ENCODE measurements at regions not wholly inside any gene's neighbourhood (a gene's known extent, or its start where the extent isn't known, plus 50 kb on each side); places are given as distances from the start of the nearest gene placed in this dataset.

GRCh38 chr4:134533068-134533467 is 331.5 kb upstream of the PABPC4L start:
- H3K4me1 Mint-ChIP-seq (ENCODE audit: low read depth), result no peaks in the 10 kb centered on the region
- no peak overlapping the region for H3K27ac Mint-ChIP-seq
- DNase-seq, result no peak
- no peak for TF ChIP-seq CTCF (IDR thresholded peaks at IDR 0.05)
- ATAC-seq, result no peak
- intact Hi-C loops (cut with micrococcal nuclease), result no loop called here
- H3K9me3 Mint-ChIP-seq, result peaks cover 3% of the 10 kb centered on the region
- ChIA-PET CTCF (interaction anchor here (0.9 kb wide), 1 partner anchor 11 kb away, joined by 4 read pairs; no protein-coding TSS in a partner anchor), POLR2A (no interaction called here)
- no peak overlapping the region for H3K4me3 Mint-ChIP-seq
- no peaks in the 10 kb centered on the region for H3K27me3 Mint-ChIP-seq
- H3K36me3 Mint-ChIP-seq (ENCODE audit: low read depth), result no peaks in the 10 kb centered on the region

- peaks cover 3% of the 10 kb centered on the region for H3K9me3 Mint-ChIP-seq
- no peaks in the 10 kb centered on the region for H3K27me3 Mint-ChIP-seq
- intact Hi-C loops (cut with micrococcal nuclease), result no loop called here
- CTCF ChIA-PET, result no interaction called here
- DNase-seq (no peak), ATAC-seq (no peak)
- POLR2A ChIA-PET, result no interaction called here
- no peak overlapping the region for H3K4me3 Mint-ChIP-seq
- H3K4me1 Mint-ChIP-seq (ENCODE audit: low read depth), result no peaks in the 10 kb centered on the region
- no peak for TF ChIP-seq CTCF (IDR thresholded peaks at IDR 0.05)
- H3K27ac Mint-ChIP-seq, result no peak overlapping the region
- no peaks in the 10 kb centered on the region for H3K36me3 Mint-ChIP-seq (ENCODE audit: low read depth)
These were observed 329.4 kb upstream of the PABPC4L start for GRCh38 chr4:134531013-134531412.

- intact Hi-C loops (cut with micrococcal nuclease), result no loop called here
- Mint-ChIP-seq H3K4me3 (no peak overlapping the region), H3K9me3 (peaks cover 2% of the 10 kb centered on the region), H3K27ac (no peak overlapping the region), H3K4me1 (ENCODE audit: low read depth) (no peaks in the 10 kb centered on the region), H3K36me3 (ENCODE audit: low read depth) (no peaks in the 10 kb centered on the region), H3K27me3 (no peaks in the 10 kb centered on the region)
- no peak for TF ChIP-seq CTCF (IDR thresholded peaks at IDR 0.05)
- DNase-seq (no peak), ATAC-seq (no peak)
- ChIA-PET POLR2A (no interaction called here), CTCF (no interaction called here)
These were observed 328.0 kb upstream of the PABPC4L start for GRCh38 chr4:134529629-134530028.

GRCh38 chr4:134518574-134519217 is 317.1 kb upstream of the PABPC4L start:
- DNase-seq, result no peak
- H3K27ac Mint-ChIP-seq, result no peak overlapping the region
- H3K4me3 Mint-ChIP-seq, result no peak overlapping the region
- no peaks in the 10 kb centered on the region for H3K4me1 Mint-ChIP-seq (ENCODE audit: low read depth)
- TF ChIP-seq CTCF (IDR thresholded peaks at IDR 0.05), result no peak
- peaks cover 6% of the 10 kb centered on the region for H3K9me3 Mint-ChIP-seq
- ChIA-PET POLR2A (no interaction called here), CTCF (no interaction called here)
- H3K27me3 Mint-ChIP-seq, result no peaks in the 10 kb centered on the region
- intact Hi-C loops (cut with micrococcal nuclease), result no loop called here
- no peaks in the 10 kb centered on the region for H3K36me3 Mint-ChIP-seq (ENCODE audit: low read depth)
- no peak for ATAC-seq

- Mint-ChIP-seq H3K4me1 (ENCODE audit: low read depth) (no peaks in the 10 kb centered on the region), H3K9me3 (peaks cover 6% of the 10 kb centered on the region), H3K27ac (no peak overlapping the region), H3K36me3 (ENCODE audit: low read depth) (no peaks in the 10 kb centered on the region), H3K4me3 (no peak overlapping the region), H3K27me3 (no peaks in the 10 kb centered on the region)
- DNase-seq (no peak), ATAC-seq (no peak)
- CTCF ChIA-PET, result no interaction called here
- intact Hi-C loops (cut with micrococcal nuclease), result no loop called here
- POLR2A ChIA-PET, result no interaction called here
- TF ChIP-seq CTCF (IDR thresholded peaks at IDR 0.05), result no peak
These were observed 309.0 kb upstream of the PABPC4L start for GRCh38 chr4:134510544-134510943.

Measured in activated CD8-positive, alpha-beta T cell treated with anti-CD3 and anti-CD28 coated beads for 36 hours (primary cell).